HG02852 (cell line): ENCODE measurements at regions not wholly inside any gene's neighbourhood (a gene's known extent, or its start where the extent isn't known, plus 50 kb on each side); places are given as distances from the start of the nearest gene placed in this dataset.

ENCODE experiments used
- ATAC-seq: cut with Tn5 transposase; IDR thresholded peaks from one replicate; pipeline ENCODE4 v1.9.1; 2021; ENCODE audit warnings: mild to moderate bottlenecking, moderate library complexity; ENCODE audit not compliant: unreplicated experiment

DNA sequence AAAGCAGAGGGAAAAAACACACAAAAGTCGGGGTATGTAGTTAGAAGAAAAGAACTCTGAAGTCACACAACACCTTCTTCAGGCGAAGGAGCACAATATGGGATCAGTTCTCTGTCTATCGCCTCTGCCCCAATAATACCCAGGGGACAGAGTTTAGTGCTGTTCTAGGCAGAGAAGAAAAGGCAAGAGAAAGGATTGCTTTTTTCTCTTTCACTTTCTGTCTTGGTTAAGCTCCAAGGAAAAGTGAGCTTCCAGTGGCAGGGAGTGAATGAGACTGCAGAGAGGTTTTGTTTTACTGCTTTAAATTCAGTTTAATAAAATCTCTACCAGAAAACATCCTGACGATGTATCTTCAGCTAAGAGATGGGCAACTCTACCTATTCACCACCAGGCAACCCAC lies 86.6 kb upstream of the STXBP5 start:
- no peak for ATAC-seq

DNA sequence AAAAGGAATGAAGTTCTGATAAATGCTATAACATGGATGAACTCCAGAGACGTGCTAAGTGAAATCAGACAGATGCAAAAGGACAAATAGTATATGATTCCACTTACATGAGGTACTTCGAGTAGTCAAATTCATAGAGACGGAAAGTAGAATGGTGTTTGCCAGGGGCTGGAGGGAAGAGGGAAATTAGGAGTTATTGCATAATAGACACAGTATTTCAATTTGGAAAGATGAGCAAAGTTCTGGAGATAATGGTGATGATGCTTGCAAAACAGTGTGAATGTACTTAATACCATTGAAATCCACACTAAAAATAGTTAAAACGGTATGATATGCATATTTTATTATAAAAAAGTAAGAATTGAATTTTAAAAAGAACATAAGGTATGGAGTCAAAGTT lies 84.9 kb upstream of the STXBP5 start:
- ATAC-seq: no peak

DNA sequence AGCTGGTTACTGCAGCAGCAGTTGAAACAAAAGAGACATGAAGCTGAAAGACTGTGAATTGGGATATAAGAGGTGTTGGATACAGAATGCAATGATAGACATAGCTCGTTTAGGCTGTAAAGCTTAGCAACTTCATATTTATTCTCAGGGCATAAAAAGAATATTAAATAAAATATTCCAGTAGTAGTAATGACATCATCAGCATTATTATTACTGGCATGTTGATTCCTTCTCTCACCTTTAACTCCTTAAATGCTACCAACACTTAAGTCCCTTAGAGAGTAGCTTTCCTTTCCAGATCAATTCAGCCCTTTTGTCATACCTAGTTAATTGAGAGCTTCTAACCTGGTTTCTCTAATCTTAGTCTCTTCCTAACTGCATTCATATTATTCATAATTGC lies 81.4 kb upstream of the STXBP5 start:
- no peak for ATAC-seq

DNA sequence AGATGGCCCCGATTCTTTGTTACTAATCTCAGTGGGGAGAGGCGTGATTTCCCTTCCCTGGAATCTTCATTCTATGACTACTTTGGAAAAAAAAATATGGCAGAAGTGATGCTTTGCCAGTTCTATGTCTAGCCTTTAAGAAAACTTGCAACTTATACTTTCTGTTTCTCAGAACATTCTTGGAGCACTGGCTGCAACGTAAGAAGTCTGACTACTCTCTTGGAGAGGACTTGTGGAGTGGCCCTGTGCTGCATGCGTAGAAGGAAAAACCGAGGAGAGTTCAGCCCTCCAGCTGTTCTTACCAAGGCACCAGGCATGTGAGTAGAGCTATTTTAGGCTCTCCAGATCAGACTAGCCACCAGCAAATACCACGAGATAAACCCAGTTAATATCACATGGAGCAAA lies 77.6 kb upstream of the STXBP5 start:
- ATAC-seq: no peak

DNA sequence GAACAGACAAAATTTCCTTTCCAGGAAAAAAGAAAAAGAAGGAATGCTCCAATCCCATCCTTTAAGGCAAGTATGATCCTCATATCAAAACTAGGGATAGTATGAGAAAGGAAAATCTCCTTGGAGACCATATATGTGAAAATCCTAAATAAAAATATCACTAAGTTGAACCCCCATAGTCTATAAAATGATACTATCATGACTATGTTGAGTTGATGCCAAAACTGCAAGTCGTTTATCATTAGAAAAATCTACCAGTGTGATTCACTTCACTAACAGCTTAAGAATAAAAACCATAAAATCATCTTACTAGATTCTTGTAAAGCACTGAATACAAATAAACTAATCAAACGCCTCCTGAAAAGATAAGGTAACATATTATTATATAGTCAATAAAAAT lies 76.6 kb upstream of the STXBP5 start:
- ATAC-seq: no peak

DNA sequence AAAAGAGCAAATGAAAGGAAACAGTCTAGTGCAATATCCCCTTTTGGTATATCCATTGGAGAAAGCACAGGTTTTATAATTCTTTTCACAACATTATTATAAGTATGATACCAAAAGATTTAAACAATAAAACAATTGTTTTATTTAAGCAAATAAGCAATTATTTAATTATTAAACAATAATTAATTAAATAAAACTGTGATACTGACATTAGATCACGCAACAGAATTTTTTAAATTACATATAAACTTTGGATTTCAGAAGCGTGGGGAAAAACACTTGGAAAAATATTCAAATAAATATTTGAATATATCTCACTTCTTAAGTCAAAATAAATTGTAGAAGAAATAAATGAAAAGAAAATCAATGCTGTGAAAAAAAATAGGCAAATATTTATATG lies 76.2 kb upstream of the STXBP5 start:
- no peak for ATAC-seq

DNA sequence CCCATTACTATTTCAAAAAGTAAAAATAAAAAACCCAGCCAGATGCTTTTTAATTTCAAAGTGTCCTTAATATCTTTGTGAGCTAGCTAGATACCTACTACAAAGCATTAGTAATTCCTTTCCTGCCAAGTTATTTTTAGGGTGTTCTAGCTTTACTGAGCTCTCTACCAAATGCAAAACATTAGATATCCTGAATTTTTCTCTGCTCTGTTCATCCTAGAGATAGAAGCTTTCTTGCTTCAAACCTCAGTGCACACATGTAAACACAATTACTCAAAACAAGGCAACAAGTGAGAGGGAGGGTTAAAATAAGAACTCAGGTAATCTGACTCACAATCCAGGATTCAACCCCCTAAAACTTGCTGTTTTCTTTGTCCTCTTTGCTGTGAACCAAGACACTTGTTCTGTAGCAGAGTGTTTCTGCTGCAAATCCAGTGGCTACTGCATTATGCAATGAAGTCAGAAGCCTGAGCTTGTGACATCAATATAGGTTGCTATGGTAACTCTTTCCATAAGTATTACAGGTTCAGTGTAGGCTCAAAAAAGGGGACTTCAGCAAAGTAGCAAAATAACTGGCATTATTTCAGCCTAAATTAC lies 72.6 kb upstream of the STXBP5 start:
- no peak for ATAC-seq

DNA sequence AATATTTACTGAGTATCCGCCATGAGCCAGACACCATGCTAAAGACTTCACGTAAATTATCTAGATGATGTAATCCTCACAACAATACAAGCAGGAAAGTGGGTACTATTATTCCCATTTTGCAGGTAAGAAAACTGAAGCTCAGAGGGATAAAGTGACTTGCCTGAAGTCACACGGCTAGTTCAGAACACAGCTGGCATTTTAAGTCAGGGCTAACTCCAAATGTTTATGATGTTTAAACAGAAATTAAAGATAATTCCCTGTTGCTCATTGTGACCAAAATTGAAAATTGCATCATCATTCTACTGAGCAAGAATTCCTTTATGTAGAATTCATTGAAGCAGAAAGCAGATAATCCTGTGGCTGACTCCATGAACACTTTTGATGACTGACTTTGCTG lies 71.3 kb upstream of the STXBP5 start:
- ATAC-seq: no peak

DNA sequence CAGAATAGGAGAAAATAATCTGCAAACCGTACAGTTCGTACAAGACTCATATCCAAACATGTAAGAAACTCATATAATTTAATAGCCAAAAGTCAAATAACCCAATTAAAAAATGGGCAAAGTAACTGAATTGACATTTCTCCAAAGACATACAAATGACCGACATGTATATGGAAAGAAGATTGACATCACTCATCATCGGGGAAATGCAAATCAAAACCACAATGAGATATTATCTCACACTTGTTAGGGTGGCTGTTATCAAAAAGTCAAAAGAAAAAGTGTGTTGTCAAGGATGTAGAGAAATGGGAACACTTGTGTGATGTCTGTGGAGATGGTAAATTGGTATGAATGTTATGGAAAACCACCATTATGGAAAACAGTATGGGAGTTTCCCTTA lies 70.5 kb upstream of the STXBP5 start:
- ATAC-seq: no peak

DNA sequence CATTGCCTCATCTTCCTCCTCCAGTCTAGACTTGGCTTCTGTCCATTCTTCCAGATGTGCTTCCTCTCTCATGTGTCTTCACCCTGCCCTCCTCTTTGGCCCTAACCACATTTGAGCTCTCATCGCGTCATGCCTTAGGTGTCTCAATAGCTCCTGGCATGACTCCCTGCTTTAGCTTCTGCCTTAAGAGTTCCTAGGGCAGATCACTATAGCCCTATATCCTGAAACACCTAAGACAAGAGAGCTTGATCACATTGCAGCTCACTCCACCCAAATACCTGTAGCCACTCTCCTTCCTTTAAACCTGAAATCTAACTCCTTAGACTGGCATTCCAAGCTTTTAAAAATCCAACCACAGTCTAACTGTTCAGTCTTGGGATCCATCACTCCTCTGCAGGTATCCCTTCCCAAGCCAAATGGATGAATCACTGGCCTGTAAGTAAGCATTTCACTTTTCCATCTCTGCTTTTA lies 69.0 kb upstream of the STXBP5 start:
- no peak for ATAC-seq

DNA sequence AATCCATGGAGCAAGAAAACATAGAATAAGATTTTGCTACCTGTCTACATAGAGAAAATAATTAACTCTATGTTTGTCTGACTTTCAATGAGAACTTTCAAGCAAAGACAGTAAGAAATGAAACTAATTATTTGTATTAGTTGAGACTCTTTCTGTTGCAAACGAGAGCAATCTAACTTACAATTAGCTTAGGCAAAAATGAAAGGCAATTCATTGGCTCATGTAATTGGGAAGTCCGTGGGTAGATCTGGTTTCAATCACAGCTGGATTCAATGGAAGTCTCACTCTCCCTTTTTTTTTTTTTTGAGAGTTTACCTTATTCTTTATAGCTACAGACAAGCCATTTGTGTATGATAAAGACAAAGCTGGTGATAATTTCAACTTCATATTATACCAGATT lies 68.2 kb upstream of the STXBP5 start:
- no peak for ATAC-seq

DNA sequence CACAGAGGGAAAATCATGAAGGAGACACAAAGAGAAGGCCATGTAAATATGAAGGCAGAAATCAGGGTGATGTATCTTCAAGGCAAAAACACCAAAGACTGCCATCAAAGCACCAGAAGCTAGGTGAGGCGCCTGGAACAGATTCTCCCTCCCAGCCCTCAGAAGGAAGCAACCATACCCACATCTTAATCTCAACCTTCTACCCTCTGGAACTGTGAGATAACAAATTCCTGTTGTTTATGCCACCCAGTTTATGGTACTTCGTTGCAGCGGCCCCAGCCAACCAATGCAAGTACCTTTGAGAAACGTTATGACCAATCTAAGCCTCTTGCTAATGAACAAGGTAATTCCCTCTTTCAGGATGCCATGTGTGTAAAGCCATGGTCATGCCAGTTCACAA lies 66.2 kb upstream of the STXBP5 start:
- ATAC-seq: no peak

DNA sequence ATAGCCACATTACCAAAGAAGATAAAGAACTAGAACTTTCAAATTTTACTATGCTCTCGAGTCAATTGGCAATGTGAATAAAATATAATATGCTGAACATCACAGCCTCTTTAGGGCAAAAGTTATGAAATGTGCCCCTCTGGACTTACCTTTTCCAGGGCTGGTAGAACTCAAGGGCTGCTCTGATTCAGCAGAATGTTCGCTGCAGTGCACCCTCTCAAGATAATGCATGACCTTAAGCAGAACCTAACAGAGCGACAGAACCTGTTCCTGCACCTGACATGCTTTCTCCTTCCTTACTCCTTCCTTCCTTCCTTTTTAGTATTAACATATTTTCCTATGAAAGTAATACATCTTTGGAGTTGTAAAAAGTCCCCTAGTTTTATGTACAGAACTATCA lies 65.4 kb upstream of the STXBP5 start:
- ATAC-seq: no peak

DNA sequence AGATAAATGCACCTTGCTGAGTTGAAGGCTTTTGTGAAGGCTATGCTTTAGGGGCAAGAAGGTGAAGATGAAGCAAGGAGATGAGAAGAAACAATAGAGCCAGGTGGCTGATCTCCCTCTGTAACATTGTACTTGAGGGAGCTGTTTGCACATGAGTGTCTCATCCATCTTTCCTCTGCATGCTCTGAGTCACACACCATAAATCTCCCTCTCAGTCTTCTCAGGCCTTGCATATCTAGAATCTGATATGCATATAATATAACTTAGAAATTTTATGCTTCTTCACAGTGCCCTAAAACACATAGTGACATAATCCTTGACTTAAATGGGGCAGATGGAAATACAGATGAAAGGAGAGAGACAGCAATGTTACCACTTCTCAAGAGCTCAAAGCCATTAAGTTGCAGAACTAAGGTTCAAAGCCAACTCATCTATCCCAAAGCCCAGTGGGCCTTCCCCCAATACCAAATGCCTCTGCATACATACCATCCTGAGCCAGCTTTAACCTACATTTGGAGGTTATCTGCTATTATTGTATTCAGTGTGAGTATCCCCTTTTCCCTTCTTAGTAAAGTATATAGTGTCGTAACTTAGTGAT lies 62.4 kb upstream of the STXBP5 start:
- ATAC-seq: no peak

DNA sequence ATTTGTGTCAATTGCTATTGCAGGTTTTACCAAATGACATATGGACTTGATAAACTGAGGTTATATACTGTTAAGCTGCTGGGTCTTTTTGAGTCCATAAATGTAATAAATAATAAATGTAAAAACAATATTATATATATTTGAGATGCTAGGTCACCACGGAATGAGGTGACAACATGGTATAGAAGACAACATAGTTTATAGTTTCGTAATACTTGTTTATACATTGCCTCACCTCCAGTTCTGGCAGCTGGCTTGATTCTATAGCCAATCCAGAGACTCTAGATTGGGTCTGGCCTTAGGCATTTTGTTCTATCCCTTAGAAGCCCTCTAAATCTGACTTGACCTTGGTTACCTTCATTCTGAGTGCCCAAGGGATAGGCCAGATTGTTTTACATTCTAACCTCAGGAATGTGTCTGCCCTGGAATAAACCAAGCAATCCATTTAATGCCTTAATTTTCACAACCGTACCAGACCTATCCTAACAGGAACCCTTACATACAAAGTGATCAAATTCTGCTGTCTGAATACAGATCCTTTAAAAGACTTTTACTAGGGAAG lies 61.5 kb upstream of the STXBP5 start:
- ATAC-seq: no peak

DNA sequence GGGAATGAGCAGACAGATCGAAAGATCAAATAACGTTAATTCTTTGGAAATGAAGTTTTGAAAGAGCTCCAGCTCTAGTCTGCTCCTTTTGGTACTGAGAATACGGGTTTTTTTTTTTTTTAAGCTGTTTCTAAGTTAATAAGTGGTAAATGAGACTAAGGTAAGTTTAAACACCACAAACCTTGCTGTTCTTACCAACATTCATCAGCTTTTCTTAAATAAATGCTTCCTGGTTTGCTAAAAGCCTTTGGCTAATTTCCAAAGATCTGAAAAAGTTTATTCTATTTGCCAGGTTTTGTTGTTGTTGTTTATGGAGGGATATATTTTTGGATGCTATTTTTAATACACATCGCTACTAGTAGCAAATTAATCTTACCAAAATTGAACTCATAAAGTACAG lies 55.1 kb upstream of the STXBP5 start:
- no peak for ATAC-seq

DNA sequence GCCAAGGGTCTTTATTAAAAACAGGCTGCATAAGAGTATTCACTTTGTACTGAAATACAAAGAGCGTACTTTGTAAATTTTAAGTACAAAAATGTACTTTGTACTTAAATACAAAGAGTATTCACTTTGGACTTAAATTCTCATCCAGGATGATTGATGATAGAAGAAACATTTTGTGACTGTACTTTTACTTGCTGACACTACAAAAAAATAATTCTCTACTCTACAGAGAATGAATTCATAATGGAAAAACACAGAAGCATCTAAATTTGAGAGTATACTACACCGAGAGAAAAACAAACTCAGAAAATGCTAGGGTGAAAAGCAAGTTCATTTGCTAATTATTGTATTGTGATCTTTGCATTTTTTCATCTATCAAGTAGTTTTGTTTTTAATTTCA lies 54.4 kb upstream of the STXBP5 start:
- ATAC-seq: no peak

DNA sequence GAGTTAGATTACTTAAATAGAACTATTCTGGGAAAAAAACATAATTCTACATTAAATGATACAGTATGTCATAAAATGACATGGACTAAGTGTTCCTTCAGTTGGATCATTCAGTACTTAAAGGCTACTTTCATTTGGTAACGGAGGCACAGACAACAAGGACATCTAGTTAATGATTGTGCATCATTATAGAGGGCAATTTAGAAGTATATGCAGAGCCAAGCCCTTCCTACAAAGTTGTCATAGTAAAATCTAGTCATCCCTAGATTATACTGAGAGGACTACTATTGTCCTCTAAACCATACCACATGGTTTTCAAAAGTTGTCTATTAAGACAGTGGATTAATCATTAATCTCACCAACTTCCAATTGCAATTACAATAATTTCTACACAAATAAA lies 53.9 kb upstream of the STXBP5 start:
- ATAC-seq: no peak
